Mucosa of rectum (tissue), 2 donors: ENCODE measurements at regions not wholly inside any gene's neighbourhood (a gene's known extent, or its start where the extent isn't known, plus 50 kb on each side); places are given as distances from the start of the nearest gene placed in this dataset.

Experiments
- H3K27ac ChIP-seq, 2 donors: one replicate each; pipeline ENCODE4 v1.7.0; 2013; ENCODE audit warnings: inconsistent platforms in 2 of 2, low read depth in 2 of 2, low read length in 2 of 2
- H3K27me3 ChIP-seq, 2 donors: one replicate each; pipeline ENCODE4 v1.7.0; 2013; ENCODE audit warnings: low read length in 2 of 2; ENCODE audit not compliant: control insufficient read depth in 2 of 2, insufficient read depth in 2 of 2
- H3K36me3 ChIP-seq, 2 donors: one replicate each; pipeline ENCODE4 v1.7.0; 2013; ENCODE audit warnings: low read length in 2 of 2; ENCODE audit not compliant: control insufficient read depth in 2 of 2, insufficient read depth in 2 of 2
- H3K4me1 ChIP-seq, 2 donors: one replicate each; pipeline ENCODE4 v1.7.0; 2013; ENCODE audit warnings: low read length in 2 of 2, mild to moderate bottlenecking in 1 of 2; ENCODE audit not compliant: control insufficient read depth in 2 of 2, insufficient read depth in 2 of 2
- H3K4me3 ChIP-seq, 2 donors: one replicate each; pipeline ENCODE4 v1.7.0; 2013; ENCODE audit warnings: low read length in 2 of 2
- H3K9ac ChIP-seq, 2 donors: one replicate each; pipeline ENCODE4 v1.7.0; 2013; ENCODE audit warnings: low read length in 2 of 2, low read depth in 1 of 2, mild to moderate bottlenecking in 1 of 2
- H3K9me3 ChIP-seq, 2 donors: one replicate each; pipeline ENCODE4 v1.7.0; 2013; ENCODE audit warnings: low read length in 2 of 2; ENCODE audit not compliant: control insufficient read depth in 2 of 2
- donor health status: healthy.
- donor health status: Normal muscosa, but diverticular disease.

DNA sequence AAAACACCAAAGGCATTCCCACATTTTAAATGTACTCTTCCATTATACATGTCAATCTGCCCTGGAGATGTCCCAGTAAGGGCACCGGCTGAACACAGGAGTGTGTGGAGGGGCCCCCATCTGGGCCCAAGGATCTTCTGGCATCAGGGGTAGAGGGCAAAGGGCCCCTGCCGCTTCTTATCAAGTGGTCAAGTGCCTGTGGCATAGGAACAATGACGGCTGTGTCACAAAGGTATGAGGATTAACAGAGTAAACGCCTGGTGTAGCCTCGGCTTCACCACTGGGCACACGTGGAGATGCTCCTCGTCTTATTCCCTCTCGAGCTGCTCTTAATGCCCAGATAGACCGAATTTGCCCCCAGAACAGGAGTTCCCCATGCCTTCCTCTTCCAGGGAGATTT, 169.7 kb upstream of the GLI2 start:
- H3K9ac ChIP-seq, result no peak overlapping the region
- H3K9me3 ChIP-seq, result no peaks in the 10 kb centered on the region
- no peak overlapping the region for H3K4me3 ChIP-seq
- no peaks in the 10 kb centered on the region for H3K36me3 ChIP-seq
- H3K27ac ChIP-seq, result no peak overlapping the region
- peaks cover 14 to 19% of the 10 kb centered on the region in 2 donors for H3K27me3 ChIP-seq
- H3K4me1 ChIP-seq, result no peaks in the 10 kb centered on the region

DNA sequence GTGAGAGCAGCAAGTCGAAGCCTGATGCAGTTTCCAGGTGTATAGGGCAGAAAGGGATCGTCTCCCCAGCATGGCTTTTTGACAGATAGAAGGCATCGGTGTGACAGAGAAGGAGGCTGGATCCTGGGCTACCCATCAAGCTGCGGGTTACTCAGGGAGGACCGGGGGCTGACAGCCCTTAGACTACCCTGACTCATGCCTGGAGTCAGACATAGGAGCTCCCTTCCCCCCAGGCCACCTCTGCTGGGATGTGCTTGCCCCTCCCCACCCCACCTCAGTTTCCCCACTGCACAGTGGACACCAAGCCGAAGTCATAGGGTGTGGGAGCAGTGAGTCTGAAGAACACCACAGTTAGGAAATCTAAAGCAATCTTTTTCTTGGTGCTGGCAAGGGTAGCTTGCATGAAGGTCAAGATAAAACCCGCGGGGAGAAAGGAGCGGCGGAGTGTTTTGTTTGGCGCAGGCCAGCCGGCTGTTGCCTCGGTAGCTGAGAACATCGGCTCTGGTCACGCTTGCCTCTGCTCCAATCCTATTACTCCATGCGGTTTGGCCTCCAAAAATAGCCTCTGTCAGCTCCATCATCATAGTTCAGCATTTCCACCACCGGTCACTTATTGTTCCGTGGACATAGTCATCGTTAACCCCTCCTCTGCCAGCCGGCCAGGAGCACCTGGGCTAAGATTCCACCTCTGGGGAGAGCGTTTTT, 169.2 kb upstream of the GLI2 start:
- no peak overlapping the region for H3K4me3 ChIP-seq
- H3K9me3 ChIP-seq, result no peaks in the 10 kb centered on the region
- H3K4me1 ChIP-seq, result no peaks in the 10 kb centered on the region
- no peak overlapping the region for H3K9ac ChIP-seq
- H3K36me3 ChIP-seq, result no peaks in the 10 kb centered on the region
- no peak overlapping the region for H3K27ac ChIP-seq
- H3K27me3 ChIP-seq, result peaks cover 14 to 18% of the 10 kb centered on the region in 2 donors

GRCh38 chr2:120567128-120567527, 168.5 kb upstream of the GLI2 start:
- no peak overlapping the region for H3K9ac ChIP-seq
- H3K9me3 ChIP-seq, result no peaks in the 10 kb centered on the region
- H3K27ac ChIP-seq, result no peak overlapping the region
- no peak overlapping the region for H3K4me3 ChIP-seq
- peaks cover 9 to 12% of the 10 kb centered on the region in 2 donors for H3K27me3 ChIP-seq
- no peaks in the 10 kb centered on the region for H3K4me1 ChIP-seq
- H3K36me3 ChIP-seq, result no peaks in the 10 kb centered on the region

DNA sequence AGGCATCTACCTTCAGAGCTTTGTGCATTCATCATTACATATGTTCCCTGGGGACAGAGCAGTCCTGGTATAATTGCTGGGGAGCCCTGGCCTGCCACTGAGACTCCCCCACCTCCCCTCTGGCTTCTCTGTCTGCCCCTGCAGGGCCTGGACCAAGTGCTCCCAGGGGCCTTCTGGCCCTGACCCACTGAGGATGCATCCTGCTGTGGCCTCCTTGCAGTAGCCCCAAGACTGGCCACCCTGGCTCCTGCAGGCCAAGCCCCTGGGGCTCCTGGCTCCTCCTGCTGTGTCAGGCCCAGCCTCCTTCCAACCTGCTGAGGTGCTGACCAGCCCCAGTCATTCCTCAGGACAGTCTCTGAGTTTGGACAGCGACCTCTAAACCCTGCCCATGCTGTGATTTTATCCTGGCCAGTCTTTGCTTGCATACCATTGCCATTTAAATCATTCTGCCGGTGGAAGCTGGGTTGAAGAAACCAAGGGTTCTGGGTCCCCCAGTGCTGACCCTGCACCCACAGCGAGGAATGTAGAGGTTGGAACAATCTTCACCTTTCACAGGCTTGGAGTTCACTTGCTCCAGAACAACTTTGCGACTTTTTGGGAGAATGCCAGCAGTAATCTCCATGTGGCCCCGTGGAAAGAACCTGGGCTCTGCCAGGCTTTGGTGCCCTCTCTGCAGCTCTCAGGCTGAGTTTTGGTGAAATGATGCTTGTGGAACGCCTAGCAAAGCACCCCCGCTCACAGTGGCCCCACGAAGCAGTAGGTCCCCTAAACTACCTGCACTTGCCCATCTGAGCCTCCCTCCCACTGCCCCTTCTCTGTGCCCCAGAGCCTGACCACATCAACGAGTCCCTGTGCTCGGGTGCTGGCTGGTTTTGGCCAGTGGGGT, 167.3 kb upstream of the GLI2 start:
- no peaks in the 10 kb centered on the region for H3K36me3 ChIP-seq
- no peak overlapping the region for H3K9ac ChIP-seq
- no peak overlapping the region for H3K27ac ChIP-seq
- H3K4me1 ChIP-seq, result no peaks in the 10 kb centered on the region
- H3K27me3 ChIP-seq, result peaks cover 4 to 5% of the 10 kb centered on the region in 2 donors
- H3K9me3 ChIP-seq, result no peaks in the 10 kb centered on the region
- no peak overlapping the region for H3K4me3 ChIP-seq

DNA sequence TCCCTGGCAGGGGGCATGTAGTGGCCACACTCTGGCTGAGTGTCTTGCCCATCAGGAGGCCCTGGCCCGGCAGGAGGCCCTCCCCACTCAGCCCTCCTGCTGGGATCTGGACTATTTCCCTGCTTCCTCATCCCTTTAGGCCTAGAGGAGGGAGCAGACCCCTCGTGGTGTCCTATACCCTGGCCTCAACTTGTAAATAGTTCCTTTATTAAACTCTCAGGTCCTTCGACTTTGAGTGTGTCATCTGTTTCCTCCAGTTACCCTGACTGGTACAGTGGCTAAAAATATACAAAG, 166.7 kb upstream of the GLI2 start:
- Histone ChIP-seq H3K27me3 (peaks cover 2 to 5% of the 10 kb centered on the region in 2 donors), H3K9me3 (no peaks in the 10 kb centered on the region), H3K4me3 (no peak overlapping the region), H3K9ac (no peak overlapping the region), H3K36me3 (no peaks in the 10 kb centered on the region), H3K27ac (no peak overlapping the region), H3K4me1 (no peaks in the 10 kb centered on the region)

GRCh38 chr2:120570001-120570400, 165.7 kb upstream of the GLI2 start:
- peaks cover 0 to 5% of the 10 kb centered on the region in 2 donors for H3K27me3 ChIP-seq

GRCh38 chr2:120570546-120570945, 165.1 kb upstream of the GLI2 start:
- no peaks in the 10 kb centered on the region for H3K36me3 ChIP-seq
- H3K27ac ChIP-seq, result no peak overlapping the region
- H3K4me3 ChIP-seq, result no peak overlapping the region
- no peaks in the 10 kb centered on the region for H3K4me1 ChIP-seq
- peaks cover 0 to 5% of the 10 kb centered on the region in 2 donors for H3K27me3 ChIP-seq
- no peak overlapping the region for H3K9ac ChIP-seq
- H3K9me3 ChIP-seq, result no peaks in the 10 kb centered on the region

More at GRCh38 chr2:120570001-120570400, 165.7 kb upstream of the GLI2 start:
- H3K9ac ChIP-seq, result no peak overlapping the region
- H3K36me3 ChIP-seq, result no peaks in the 10 kb centered on the region
- H3K9me3 ChIP-seq, result no peaks in the 10 kb centered on the region
- no peaks in the 10 kb centered on the region for H3K4me1 ChIP-seq
- H3K4me3 ChIP-seq, result no peak overlapping the region
- H3K27ac ChIP-seq, result no peak overlapping the region

DNA sequence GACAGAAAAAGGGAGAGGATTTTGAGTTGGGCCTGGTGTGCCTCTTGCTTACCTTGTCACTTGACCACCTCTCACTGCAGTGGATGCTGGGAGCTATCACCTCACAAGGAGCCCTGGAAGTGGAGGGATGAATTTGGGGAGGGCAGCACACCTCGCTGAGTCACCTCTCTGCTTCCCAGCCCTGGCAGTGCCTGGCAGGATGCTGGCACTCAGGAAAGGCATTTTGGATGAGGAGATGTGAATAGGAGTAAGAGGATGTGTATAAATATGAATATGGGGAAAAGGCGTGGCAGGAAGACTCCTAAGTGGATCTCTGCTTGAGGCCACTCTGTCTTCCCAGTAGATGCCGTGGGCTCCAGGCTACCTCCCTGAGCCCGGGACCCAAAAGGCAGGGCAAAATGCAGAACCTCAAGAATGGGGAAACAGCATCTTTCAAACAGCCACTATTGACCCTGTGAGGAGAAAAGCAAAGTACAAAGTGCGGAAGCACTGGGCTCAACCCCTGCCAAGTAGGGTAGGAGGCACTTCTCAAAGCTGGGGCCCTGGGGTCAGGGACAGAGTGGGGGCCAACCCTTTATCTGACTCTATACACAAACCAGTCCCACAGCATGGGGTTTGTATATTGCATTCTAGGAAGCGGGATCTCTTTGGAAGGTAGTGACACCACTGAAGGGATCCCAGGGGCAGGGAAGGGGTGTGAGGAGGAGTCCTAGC, 164.5 kb upstream of the GLI2 start:
- Histone ChIP-seq H3K4me3 (no peak overlapping the region), H3K27me3 (peaks cover 0 to 5% of the 10 kb centered on the region in 2 donors), H3K9me3 (no peaks in the 10 kb centered on the region), H3K4me1 (no peaks in the 10 kb centered on the region), H3K27ac (no peak overlapping the region), H3K36me3 (no peaks in the 10 kb centered on the region), H3K9ac (no peak overlapping the region)

- no peaks in the 10 kb centered on the region for H3K36me3 ChIP-seq
- no peak overlapping the region for H3K9ac ChIP-seq
- H3K4me1 ChIP-seq, result peaks cover 0 to 6% of the 10 kb centered on the region in 2 donors
- H3K27ac ChIP-seq, result no peak overlapping the region
- H3K4me3 ChIP-seq, result no peak overlapping the region
- peaks cover 0 to 3% of the 10 kb centered on the region in 2 donors for H3K27me3 ChIP-seq
- no peaks in the 10 kb centered on the region for H3K9me3 ChIP-seq
These were observed 163.4 kb upstream of the GLI2 start for GRCh38 chr2:120572226-120572625.

- Histone ChIP-seq H3K27ac (no peak overlapping the region), H3K4me1 (peaks cover 0 to 6% of the 10 kb centered on the region in 2 donors), H3K36me3 (no peaks in the 10 kb centered on the region), H3K27me3 (peaks cover 0 to 4% of the 10 kb centered on the region in 2 donors), H3K9ac (no peak overlapping the region), H3K9me3 (no peaks in the 10 kb centered on the region), H3K4me3 (no peak overlapping the region)
These were observed 161.0 kb upstream of the GLI2 start for GRCh38 chr2:120574620-120575019.
